Left colon (tissue), 2 donors: ENCODE measurements at regions not wholly inside any gene's neighbourhood (a gene's known extent, or its start where the extent isn't known, plus 50 kb on each side); places are given as distances from the start of the nearest gene placed in this dataset.

Source experiments
- ATAC-seq: fragments of 200-7000 bp; cut with Tn5 transposase; one replicate; pipeline ENCODE4 v1.9.1; 2020; ENCODE audit warnings: mild to moderate bottlenecking, moderate library complexity
- DNase-seq, 2 donors: peaks; one replicate each; pipeline ENCODE4 v3.0.0-alpha.2; 2020
- intact Hi-C, 2 donors: fragments of 100-400 bp; cut with DNase I in 1 of 2; cut with micrococcal nuclease in 1 of 2; formaldehyde crosslinking; loops; one replicate each; pipeline versions ENCODE4 v1.11.2 to v1.14.0; 2022; cut with DNase I, micrococcal nuclease
- donor health status: DM: no; HTN: no; CAD: no.
- donor health status: DM: yes; HTN: yes; CAD: no.

DNA sequence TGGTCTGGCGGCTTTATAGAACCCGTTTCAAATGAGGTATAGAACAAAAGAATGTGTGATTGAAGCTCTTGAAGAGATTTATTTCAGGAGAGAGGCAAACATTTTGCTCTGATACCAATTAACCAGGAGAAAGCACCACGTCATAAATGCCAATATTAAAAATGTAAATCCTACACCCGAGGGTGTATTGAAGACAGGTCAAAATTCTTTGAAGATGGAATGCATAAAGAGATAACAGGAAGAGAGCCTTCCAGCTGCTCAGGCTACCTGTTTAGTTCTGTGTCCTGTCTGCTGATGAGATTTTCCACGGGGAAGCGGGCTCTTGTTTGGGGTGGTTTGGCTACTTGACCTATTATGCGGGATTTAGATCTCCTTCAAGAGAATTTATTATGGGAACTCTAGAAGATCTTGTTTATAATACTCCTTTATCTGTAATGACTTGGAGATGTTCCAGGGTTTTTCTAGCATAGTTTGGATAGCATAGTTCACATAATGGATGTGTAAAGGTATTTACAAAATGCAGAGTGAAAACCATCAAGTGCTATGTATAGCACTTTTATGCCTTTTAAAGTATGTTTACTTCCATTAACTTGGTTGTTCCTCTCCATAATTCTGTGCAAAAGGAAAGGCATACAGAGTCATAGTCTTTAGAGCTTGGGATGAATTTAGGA lies 204.5 kb upstream of the SPRED2 start:
- ATAC-seq = no peak
- intact Hi-C loops = no loop called here
- no peak for DNase-seq

- ATAC-seq (no peak), DNase-seq (no peak)
- intact Hi-C loops = no loop called here
Measured at GRCh38 chr2:65636024-65636423, 203.6 kb upstream of the SPRED2 start.

DNA sequence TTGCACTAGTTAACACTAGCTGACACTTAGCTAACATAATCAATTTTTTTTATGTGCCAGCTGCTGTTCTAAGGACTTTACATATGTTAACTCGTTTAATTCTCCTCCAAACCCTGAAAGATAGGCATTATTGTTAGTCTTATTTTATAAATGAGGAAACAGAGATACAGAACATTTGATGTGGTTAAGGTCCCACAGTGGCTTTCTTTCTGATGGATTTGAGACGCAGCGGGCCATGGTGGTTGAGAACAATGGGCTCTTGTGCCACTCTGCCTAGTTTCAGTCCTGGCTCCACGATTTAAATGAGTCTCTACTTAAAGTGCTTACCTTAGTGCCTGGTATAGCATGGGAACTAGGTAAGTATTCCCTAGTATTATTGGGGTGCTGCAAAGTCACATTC lies 201.9 kb upstream of the SPRED2 start:
- no peak for DNase-seq
- no peak for ATAC-seq
- intact Hi-C loops = no loop called here

GRCh38 chr2:65630643-65631042 lies 198.2 kb upstream of the SPRED2 start:
- intact Hi-C loops = no loop called here
- no peak for ATAC-seq
- DNase-seq = no peak

GRCh38 chr2:65628156-65628555 lies 195.8 kb upstream of the SPRED2 start:
- intact Hi-C loops = no loop called here
- no peak for DNase-seq
- ATAC-seq = no peak

DNA sequence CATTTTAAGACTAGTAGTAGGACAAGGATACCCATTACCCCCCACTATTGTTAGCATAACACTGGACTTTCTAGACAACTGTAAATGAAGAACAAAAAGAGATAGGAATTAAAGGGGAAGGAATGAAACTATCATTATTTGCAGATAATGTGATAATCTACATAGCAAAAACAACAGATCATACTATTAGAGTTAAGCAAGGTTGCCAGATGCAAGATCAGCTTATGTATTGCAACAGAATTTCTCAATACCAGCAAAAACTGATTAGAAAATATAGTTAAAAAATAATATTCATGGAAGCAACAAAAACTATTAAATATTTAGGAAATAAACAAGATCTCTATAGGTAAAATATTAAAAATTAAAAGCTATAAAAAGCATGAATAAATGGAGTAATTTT lies 194.4 kb upstream of the SPRED2 start:
- intact Hi-C loops = no loop called here
- ATAC-seq = no peak
- DNase-seq = no peak

- no peak for DNase-seq
- intact Hi-C loops = no loop called here
- no peak for ATAC-seq
Measured at GRCh38 chr2:65625982-65626381, 193.6 kb upstream of the SPRED2 start.

- intact Hi-C loops = no loop called here
- ATAC-seq = no peak
- DNase-seq = no peak
Measured at GRCh38 chr2:65622951-65623535, 190.6 kb upstream of the SPRED2 start.

- no peak for ATAC-seq
- intact Hi-C loops = no loop called here
- DNase-seq = no peak
Measured at GRCh38 chr2:65622499-65622898, 190.1 kb upstream of the SPRED2 start.

- intact Hi-C loops = no loop called here
- DNase-seq (no peak), ATAC-seq (no peak)
Measured at GRCh38 chr2:65620524-65620923, 188.1 kb upstream of the SPRED2 start.

DNA sequence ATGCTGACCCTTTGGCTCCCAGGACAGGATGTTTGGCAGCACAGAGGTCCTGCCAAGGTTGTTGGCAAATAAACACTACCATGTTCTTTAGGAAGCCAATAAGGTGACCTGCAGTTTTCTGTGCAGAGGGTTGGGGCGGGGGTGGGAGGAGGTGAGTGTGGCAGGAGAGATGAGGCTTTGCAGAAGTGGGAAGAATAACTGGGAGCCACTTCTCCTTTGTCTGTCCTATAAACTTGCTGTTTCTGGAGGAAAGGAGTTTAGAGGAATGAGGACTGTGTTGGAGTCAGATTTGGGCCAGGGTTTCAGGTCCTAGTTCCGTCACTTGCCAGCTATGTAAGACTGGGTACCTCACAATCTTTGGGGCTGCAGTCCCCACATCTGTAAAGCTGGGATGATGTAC lies 187.6 kb upstream of the SPRED2 start:
- ATAC-seq = no peak
- no peak for DNase-seq
- intact Hi-C loops = no loop called here

- DNase-seq = no peak
- intact Hi-C loops = no loop called here
Measured at GRCh38 chr2:65615602-65616001, 183.2 kb upstream of the SPRED2 start.

GRCh38 chr2:65613968-65614555 lies 181.7 kb upstream of the SPRED2 start:
- intact Hi-C loops = no loop called here
- DNase-seq = no peak
- no peak for ATAC-seq

More at GRCh38 chr2:65615602-65616001, 183.2 kb upstream of the SPRED2 start:
- ATAC-seq = no peak

DNA sequence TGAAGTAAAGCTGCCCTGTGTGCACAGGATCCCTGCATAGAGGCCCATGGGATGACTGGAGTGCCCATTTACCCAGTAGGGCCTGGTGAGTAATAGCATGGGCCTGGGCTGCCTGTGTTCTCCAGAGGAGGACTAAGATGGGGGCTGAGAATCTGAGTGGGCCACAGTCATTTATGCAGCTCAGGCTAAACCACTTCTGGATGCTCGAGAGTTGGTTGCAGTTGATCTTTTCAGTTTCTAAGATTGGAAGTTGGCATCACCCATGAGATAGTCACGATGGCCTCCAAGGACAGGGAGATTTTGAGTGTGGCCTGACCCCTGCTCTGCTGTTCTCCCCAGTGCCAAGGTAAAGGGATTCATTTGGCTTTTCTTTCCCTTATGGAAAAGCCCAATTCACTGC lies 179.1 kb upstream of the SPRED2 start:
- DNase-seq (no peak), ATAC-seq (no peak)
- intact Hi-C loops = no loop called here

DNA sequence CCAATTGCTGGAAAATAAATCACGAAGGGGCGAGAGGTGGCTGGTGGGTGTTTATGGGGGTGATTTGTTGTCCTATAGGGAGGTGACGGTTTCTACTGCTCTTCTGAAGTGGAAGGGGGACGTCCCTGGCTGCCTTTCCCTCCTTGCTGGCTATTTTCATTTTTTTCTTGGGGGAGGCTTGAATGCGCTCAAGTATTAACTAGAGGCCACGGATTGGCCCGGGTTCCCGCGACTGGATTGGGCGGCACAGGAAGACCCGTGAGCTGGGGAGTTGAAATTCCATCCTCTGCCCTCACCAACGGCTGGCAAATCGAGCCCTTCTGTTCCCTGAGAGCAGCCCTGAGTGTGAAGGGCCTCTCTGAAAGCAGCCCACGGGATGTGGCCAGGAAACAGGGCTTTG lies 176.5 kb upstream of the SPRED2 start:
- ATAC-seq (no peak), DNase-seq (no peak)
- intact Hi-C loops = no loop called here

DNA sequence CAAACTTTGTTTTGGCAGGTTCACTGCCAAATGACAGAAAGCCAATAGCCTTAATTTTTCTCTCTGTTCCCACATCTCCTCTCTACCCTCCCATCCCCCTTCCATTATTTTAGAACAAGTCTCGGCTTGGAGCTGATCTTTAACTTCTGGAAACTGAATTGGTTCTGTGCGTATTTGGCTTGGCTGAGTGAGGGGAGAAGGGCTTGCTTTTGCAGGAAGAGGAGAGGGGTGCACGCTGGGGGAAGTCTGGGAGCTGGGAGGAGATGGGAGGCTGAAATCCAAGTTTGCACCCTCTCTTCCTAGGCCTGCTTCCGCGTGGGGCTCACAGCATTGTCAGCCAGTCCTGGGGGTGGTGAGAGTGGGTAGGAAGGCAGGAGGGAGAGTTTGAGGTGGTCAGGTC lies 176.1 kb upstream of the SPRED2 start:
- intact Hi-C loops = no loop called here
- DNase-seq (no peak), ATAC-seq (no peak)

DNA sequence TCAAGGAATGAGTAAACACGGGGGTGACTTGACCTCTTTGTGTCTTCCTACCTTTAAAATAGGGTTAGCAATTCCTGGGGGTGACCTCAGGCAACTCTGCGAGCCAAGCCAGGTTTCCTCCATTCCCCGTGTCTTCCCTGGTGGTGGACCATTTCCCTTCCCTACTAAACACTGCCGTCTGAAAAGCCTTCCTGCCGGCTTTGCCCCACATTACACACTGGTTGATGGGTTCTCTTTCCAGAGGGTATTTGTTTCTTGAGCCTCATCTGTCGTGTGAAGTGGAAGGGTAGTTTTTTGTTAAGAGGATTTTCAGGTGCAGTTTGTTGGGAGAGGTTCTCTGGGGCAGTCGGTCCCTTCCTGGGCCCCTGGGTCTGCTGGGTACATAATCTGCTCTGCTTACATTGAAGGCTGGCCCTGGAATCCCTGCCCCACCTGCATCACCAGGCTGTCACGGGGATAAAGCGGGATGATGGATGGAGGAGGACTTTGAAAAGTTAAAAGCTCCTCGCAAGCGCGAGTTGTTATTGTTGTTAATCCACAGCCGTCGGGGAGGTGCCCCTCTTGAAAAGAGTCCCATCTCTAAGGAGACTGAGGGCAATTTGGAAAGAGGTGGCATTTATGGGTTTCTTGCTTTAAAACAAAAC lies 175.4 kb upstream of the SPRED2 start:
- intact Hi-C loops = no loop called here
- DNase-seq (no peak), ATAC-seq (no peak)

- intact Hi-C loops = no loop called here
- ATAC-seq (no peak), DNase-seq (no peak)
Measured at GRCh38 chr2:65605743-65606058, 173.3 kb upstream of the SPRED2 start.

- intact Hi-C loops = no loop called here
- DNase-seq (no peak), ATAC-seq (no peak)
Measured at GRCh38 chr2:65605058-65605742, 172.8 kb upstream of the SPRED2 start.

DNA sequence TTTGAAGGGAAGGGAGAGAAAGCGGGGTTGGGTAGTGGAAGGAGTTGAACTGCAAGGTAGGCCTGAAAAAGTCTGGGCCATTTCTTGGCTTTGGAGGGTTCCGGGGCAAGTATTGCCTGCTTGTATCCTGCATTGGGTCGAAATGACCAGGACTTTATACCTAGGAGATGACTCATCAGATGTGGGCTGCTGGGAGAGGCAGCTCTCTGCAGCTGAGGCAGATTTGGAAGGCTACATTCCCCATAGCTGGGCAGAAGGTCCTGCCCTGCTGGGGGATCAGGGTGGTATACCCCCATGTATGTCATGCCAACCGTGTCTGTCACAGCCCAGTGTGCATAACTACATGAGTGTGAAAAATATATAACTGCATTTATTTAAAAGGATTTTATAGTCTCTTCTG lies 171.8 kb upstream of the SPRED2 start:
- ATAC-seq (peak; percentile 32), DNase-seq (no peak)
- intact Hi-C loops = no loop called here
